Hepatocyte (in vitro differentiated cells): ENCODE measurements at regions not wholly inside any gene's neighbourhood (a gene's known extent, or its start where the extent isn't known, plus 50 kb on each side); places are given as distances from the start of the nearest gene placed in this dataset.

ENCODE experiments used
- EZH2 ChIP-seq: fragments of 200-600 bp; sonication (generic); IDR thresholded peaks from 2 replicates; pipeline ENCODE4 v1.6.1; 2016; ENCODE audit warnings: antibody characterized with exemption, mild to moderate bottlenecking, borderline replicate concordance
- TF ChIP-seq, protein P1 (sequence below): fragments of 200-600 bp; sonication (generic); IDR thresholded peaks from 2 replicates; pipeline ENCODE4 v1.5.1; 2016; ENCODE audit warnings: antibody characterized with exemption, mild to moderate bottlenecking; ENCODE audit not compliant: poor library complexity

DNA sequence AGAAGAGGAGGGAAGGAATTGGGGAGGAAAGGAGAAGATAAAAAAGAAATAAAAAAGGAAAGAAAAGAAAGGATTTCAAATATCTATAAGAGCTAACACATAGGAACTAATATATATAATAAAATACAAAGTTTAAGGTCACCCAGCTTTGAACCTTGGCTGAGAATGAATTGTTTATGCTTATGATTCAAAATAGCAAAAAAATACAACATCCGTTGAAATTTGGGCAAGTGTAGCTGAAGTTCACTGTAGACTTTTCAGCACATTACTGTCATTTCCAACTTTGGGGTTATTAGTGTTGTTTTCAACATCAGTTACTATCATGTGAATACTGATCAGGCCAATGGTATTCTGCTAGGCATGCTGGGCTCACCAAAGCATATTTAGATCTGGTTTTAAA is 395.2 kb upstream of the INTU start:
- TF ChIP-seq, protein P1, sequence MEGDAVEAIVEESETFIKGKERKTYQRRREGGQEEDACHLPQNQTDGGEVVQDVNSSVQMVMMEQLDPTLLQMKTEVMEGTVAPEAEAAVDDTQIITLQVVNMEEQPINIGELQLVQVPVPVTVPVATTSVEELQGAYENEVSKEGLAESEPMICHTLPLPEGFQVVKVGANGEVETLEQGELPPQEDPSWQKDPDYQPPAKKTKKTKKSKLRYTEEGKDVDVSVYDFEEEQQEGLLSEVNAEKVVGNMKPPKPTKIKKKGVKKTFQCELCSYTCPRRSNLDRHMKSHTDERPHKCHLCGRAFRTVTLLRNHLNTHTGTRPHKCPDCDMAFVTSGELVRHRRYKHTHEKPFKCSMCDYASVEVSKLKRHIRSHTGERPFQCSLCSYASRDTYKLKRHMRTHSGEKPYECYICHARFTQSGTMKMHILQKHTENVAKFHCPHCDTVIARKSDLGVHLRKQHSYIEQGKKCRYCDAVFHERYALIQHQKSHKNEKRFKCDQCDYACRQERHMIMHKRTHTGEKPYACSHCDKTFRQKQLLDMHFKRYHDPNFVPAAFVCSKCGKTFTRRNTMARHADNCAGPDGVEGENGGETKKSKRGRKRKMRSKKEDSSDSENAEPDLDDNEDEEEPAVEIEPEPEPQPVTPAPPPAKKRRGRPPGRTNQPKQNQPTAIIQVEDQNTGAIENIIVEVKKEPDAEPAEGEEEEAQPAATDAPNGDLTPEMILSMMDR: no peak
- TF ChIP-seq EZH2: no peak
